Uterus (tissue), 2 donors: ENCODE measurements at regions not wholly inside any gene's neighbourhood (a gene's known extent, or its start where the extent isn't known, plus 50 kb on each side); places are given as distances from the start of the nearest gene placed in this dataset.

Experiments used
- POLR2A ChIP-seq, 2 donors: fragments of 450-650 bp; IDR thresholded peaks; one replicate each; pipeline ENCODE4 v1.6.1; 2016; ENCODE audit warnings: antibody characterized with exemption in 2 of 2, mild to moderate bottlenecking in 1 of 2, moderate library complexity in 1 of 2
- TF ChIP-seq, protein P1 (sequence below), 4 experiments: fragments of 200-600 bp in 2 of 4; fragments of 450-650 bp in 2 of 4; sonication (generic) in 2 of 4; IDR thresholded peaks; one replicate each; pipeline ENCODE4 v1.5.1; 2016 to 2019; ENCODE audit warnings: antibody characterized with exemption in 4 of 4, mild to moderate bottlenecking in 2 of 4, moderate library complexity in 1 of 4

DNA sequence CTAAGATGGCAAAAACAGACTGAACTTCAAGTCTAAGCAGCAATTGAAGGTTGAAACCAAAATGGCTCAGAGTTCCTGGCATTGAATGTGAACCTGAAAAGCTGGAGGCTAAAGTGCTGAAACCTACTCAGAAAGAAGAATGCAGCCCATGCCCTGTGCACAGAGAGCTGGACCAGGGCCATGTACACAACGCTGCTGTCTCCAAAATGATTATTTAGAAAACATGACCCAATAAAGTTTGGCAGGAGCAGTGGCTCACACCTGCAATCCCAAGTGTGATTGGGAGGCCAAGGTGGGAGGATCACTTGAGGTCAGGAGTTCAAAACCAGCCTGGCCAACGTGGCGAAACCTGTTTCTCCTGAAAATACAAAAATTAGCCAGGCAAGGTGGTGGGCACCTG lies 158.9 kb downstream of the AKR1D1 start:
- TF ChIP-seq, protein P1, sequence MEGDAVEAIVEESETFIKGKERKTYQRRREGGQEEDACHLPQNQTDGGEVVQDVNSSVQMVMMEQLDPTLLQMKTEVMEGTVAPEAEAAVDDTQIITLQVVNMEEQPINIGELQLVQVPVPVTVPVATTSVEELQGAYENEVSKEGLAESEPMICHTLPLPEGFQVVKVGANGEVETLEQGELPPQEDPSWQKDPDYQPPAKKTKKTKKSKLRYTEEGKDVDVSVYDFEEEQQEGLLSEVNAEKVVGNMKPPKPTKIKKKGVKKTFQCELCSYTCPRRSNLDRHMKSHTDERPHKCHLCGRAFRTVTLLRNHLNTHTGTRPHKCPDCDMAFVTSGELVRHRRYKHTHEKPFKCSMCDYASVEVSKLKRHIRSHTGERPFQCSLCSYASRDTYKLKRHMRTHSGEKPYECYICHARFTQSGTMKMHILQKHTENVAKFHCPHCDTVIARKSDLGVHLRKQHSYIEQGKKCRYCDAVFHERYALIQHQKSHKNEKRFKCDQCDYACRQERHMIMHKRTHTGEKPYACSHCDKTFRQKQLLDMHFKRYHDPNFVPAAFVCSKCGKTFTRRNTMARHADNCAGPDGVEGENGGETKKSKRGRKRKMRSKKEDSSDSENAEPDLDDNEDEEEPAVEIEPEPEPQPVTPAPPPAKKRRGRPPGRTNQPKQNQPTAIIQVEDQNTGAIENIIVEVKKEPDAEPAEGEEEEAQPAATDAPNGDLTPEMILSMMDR (IDR thresholded peaks at IDR 0.05): no peak
- TF ChIP-seq POLR2A (IDR thresholded peaks at IDR 0.05): no peak
